COR-L47 (cell line): ENCODE measurements at regions not wholly inside any gene's neighbourhood (a gene's known extent, or its start where the extent isn't known, plus 50 kb on each side); places are given as distances from the start of the nearest gene placed in this dataset.
"Not testable (repeated sequence)": the region's sequence is repeated elsewhere in the genome, so short reads cannot be mapped to it uniquely, and the experiment has no call there.

ENCODE experiments used
- DNase-seq: peaks from one replicate; lab custom pipeline; 2025; lab: John Stamatoyannopoulos, UW

- DNase-seq: no peak
These were observed 220.4 kb upstream of the IRX4 start for GRCh38 chr5:2102819-2103776.

GRCh38 chr5:2101685-2102084 lies 219.0 kb upstream of the IRX4 start:
- DNase-seq: no peak

- DNase-seq: no peak
These were observed 214.3 kb upstream of the IRX4 start for GRCh38 chr5:2096887-2097505.

GRCh38 chr5:2095011-2095410 lies 212.3 kb upstream of the IRX4 start:
- no peak for DNase-seq

- no peak for DNase-seq
These were observed 211.9 kb upstream of the IRX4 start for GRCh38 chr5:2094616-2094995.

GRCh38 chr5:2093859-2094615 lies 211.3 kb upstream of the IRX4 start:
- no peak for DNase-seq

- DNase-seq: no peak
These were observed 209.2 kb upstream of the IRX4 start for GRCh38 chr5:2091921-2092320.

GRCh38 chr5:2087980-2088379 lies 205.3 kb upstream of the IRX4 start:
- DNase-seq: no peak

- DNase-seq: no peak
These were observed 192.6 kb upstream of the IRX4 start for GRCh38 chr5:2075365-2075764.

- DNase-seq: no peak
These were observed 188.8 kb upstream of the IRX4 start for GRCh38 chr5:2071562-2071961.

- not testable (repeated sequence) for DNase-seq
These were observed 188.1 kb upstream of the IRX4 start for GRCh38 chr5:2070787-2071186.

- DNase-seq: no peak
These were observed 185.8 kb upstream of the IRX4 start for GRCh38 chr5:2068531-2068930.

- DNase-seq: no peak
These were observed 183.6 kb upstream of the IRX4 start for GRCh38 chr5:2066373-2066772.

- not testable (repeated sequence) for DNase-seq
These were observed 180.7 kb upstream of the IRX4 start for GRCh38 chr5:2063380-2063779.

- DNase-seq: no peak
These were observed 170.0 kb upstream of the IRX4 start for GRCh38 chr5:2052687-2053086.

GRCh38 chr5:2049876-2050275 lies 167.2 kb upstream of the IRX4 start:
- DNase-seq: no peak

- no peak for DNase-seq
These were observed 165.9 kb upstream of the IRX4 start for GRCh38 chr5:2048664-2049063.

- no peak for DNase-seq
These were observed 164.7 kb upstream of the IRX4 start for GRCh38 chr5:2047341-2047927.

- DNase-seq: no peak
These were observed 161.3 kb upstream of the IRX4 start for GRCh38 chr5:2044041-2044440.

GRCh38 chr5:2039180-2039531 lies 156.4 kb upstream of the IRX4 start:
- no peak for DNase-seq

GRCh38 chr5:2038321-2039179 lies 155.8 kb upstream of the IRX4 start:
- no peak for DNase-seq
